ENCODE measurements at regions not wholly inside any gene's neighbourhood (a gene's known extent, or its start where the extent isn't known, plus 50 kb on each side); places are given as distances from the start of the nearest gene placed in this dataset.

GRCh38 chr12:68487721-68488309 lies 122.9 kb upstream of the RAP1B start:
- no peaks in the 10 kb centered on the region for H3K9me3 Mint-ChIP-seq (ENCODE audit: unreplicated experiment)
- peaks cover 14% of the 10 kb centered on the region for H3K4me1 Mint-ChIP-seq (ENCODE audit: unreplicated experiment)
- TF ChIP-seq CTCF (IDR thresholded peaks at IDR 0.05): no peak
- H3K36me3 Mint-ChIP-seq (ENCODE audit: unreplicated experiment): no peaks in the 10 kb centered on the region
- no peak overlapping the region for H3K27ac Mint-ChIP-seq (ENCODE audit: unreplicated experiment)
- no peak overlapping the region for H3K4me3 Mint-ChIP-seq (ENCODE audit: unreplicated experiment)
- no peak for DNase-seq (ENCODE audit: extremely low spot score, unreplicated experiment)
- H3K27me3 Mint-ChIP-seq (ENCODE audit: unreplicated experiment): no peaks in the 10 kb centered on the region

GRCh38 chr12:68489273-68489672 lies 121.4 kb upstream of the RAP1B start:
- no peaks in the 10 kb centered on the region for H3K9me3 Mint-ChIP-seq (ENCODE audit: unreplicated experiment)
- H3K27ac Mint-ChIP-seq (ENCODE audit: unreplicated experiment): no peak overlapping the region

DNA sequence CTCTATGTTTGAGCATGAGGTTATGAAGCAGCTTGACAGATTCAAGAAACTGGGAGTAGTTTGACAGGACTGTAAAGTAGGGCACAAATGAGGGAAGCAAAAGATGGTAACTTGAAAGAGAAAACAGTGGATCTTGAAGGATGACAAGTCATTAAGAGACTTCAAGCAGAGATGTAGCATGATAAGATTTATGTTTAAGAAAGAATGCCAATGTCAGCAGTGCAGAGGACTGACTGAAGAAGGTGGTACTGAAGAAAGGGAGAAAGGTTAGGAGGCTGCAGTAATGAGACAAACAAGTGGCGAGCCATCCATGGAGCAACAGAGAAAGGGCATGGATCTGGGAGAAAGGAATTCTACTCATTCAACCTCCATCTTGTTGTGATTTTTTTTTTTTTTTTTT lies 120.2 kb upstream of the RAP1B start:
- no peak overlapping the region for H3K4me3 Mint-ChIP-seq (ENCODE audit: unreplicated experiment)
- DNase-seq (ENCODE audit: extremely low spot score, unreplicated experiment): no peak
- H3K27ac Mint-ChIP-seq (ENCODE audit: unreplicated experiment): no peak overlapping the region
- no peaks in the 10 kb centered on the region for H3K27me3 Mint-ChIP-seq (ENCODE audit: unreplicated experiment)
- H3K4me1 Mint-ChIP-seq (ENCODE audit: unreplicated experiment): peaks cover 8% of the 10 kb centered on the region
- H3K9me3 Mint-ChIP-seq (ENCODE audit: unreplicated experiment): no peaks in the 10 kb centered on the region
- TF ChIP-seq CTCF (IDR thresholded peaks at IDR 0.05): no peak
- no peaks in the 10 kb centered on the region for H3K36me3 Mint-ChIP-seq (ENCODE audit: unreplicated experiment)

More at GRCh38 chr12:68489273-68489672, 121.4 kb upstream of the RAP1B start:
- no peaks in the 10 kb centered on the region for H3K27me3 Mint-ChIP-seq (ENCODE audit: unreplicated experiment)
- peaks cover under 1% of the 10 kb centered on the region for H3K4me1 Mint-ChIP-seq (ENCODE audit: unreplicated experiment)
- no peak for TF ChIP-seq CTCF (IDR thresholded peaks at IDR 0.05)
- no peak overlapping the region for H3K4me3 Mint-ChIP-seq (ENCODE audit: unreplicated experiment)
- DNase-seq (ENCODE audit: extremely low spot score, unreplicated experiment): no peak
- H3K36me3 Mint-ChIP-seq (ENCODE audit: unreplicated experiment): no peaks in the 10 kb centered on the region

- Mint-ChIP-seq H3K27me3 (ENCODE audit: unreplicated experiment) (no peaks in the 10 kb centered on the region), H3K27ac (ENCODE audit: unreplicated experiment) (no peak overlapping the region), H3K9me3 (ENCODE audit: unreplicated experiment) (no peaks in the 10 kb centered on the region), H3K36me3 (ENCODE audit: unreplicated experiment) (no peaks in the 10 kb centered on the region), H3K4me1 (ENCODE audit: unreplicated experiment) (peaks cover 15% of the 10 kb centered on the region), H3K4me3 (ENCODE audit: unreplicated experiment) (no peak overlapping the region)
- no peak for DNase-seq (ENCODE audit: extremely low spot score, unreplicated experiment)
- no peak for TF ChIP-seq CTCF (IDR thresholded peaks at IDR 0.05)
Measured at GRCh38 chr12:68491204-68491960, 119.3 kb upstream of the RAP1B start.

DNA sequence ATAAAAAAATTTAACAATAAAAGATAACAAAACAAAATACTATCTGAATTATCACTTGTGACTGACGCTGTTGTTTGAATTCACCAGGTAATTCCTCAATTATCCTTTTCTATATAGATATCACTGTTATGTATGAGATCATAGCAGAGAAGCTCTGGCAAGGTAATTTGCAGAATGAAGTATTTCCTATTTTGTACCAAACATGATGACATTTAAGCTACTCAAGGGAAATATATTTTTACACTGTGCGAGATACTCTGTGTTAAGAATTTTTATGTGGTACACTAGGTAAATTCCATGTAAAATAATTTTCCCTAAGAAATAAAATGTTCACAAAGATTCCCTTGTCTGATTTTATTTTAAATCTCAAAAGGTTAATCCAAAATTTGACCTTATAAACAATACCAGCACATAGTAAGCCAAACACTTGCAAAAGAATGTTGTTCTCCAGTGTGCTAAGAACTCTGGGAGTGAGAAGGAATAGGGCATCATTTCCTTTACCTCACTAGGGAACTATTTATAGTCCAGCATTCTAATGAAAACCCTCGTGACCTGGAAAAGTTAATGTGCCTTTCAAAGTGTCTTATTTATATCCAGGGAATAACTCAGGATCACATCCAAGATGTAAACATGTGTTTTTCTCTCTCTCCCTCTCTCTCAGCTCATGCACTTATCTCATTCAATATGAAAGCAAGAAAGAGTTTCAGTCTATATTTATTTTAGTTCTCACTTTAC lies 115.2 kb upstream of the RAP1B start:
- Mint-ChIP-seq H3K9me3 (ENCODE audit: unreplicated experiment) (peaks cover 3% of the 10 kb centered on the region), H3K27me3 (ENCODE audit: unreplicated experiment) (no peaks in the 10 kb centered on the region), H3K27ac (ENCODE audit: unreplicated experiment) (peak overlapping the region; percentile 61), H3K4me1 (ENCODE audit: unreplicated experiment) (peaks cover 29% of the 10 kb centered on the region), H3K4me3 (ENCODE audit: unreplicated experiment) (no peak overlapping the region), H3K36me3 (ENCODE audit: unreplicated experiment) (no peaks in the 10 kb centered on the region)
- DNase-seq (ENCODE audit: extremely low spot score, unreplicated experiment): no peak
- no peak for TF ChIP-seq CTCF (IDR thresholded peaks at IDR 0.05)
